ENCODE measurements at regions not wholly inside any gene's neighbourhood (a gene's known extent, or its start where the extent isn't known, plus 50 kb on each side); places are given as distances from the start of the nearest gene placed in this dataset.

- TF ChIP-seq CHD7 (IDR thresholded peaks at IDR 0.05; ENCODE audit: insufficient replicate concordance, low read length): peak; percentile 60
Measured at GRCh38 chr12:62006076-62006732, 254.0 kb upstream of the USP15 start (continued).
